B cell (primary cell): ENCODE measurements at regions not wholly inside any gene's neighbourhood (a gene's known extent, or its start where the extent isn't known, plus 50 kb on each side); places are given as distances from the start of the nearest gene placed in this dataset.

Experiments
- ATAC-seq: fragments of 200-7000 bp; cut with Tn5 transposase; one replicate; pipeline ENCODE4 v1.10.0; 2021; ENCODE audit warnings: low read depth, mild to moderate bottlenecking, moderate number of reproducible peaks, moderate library complexity
- CTCF ChIA-PET: fragments of 350-600 bp; sonication (Branson Sonifier 250); formaldehyde crosslinking; loops from one replicate; lab custom pipeline; 2021; ENCODE audit warnings: antibody characterized with exemption, inconsistent platforms; lab: Charles Lee
- POLR2A ChIA-PET: fragments of 350-600 bp; sonication (Branson Sonifier 250); formaldehyde crosslinking; loops from one replicate; lab custom pipeline; 2021; ENCODE audit warnings: antibody characterized with exemption; lab: Charles Lee
- DNase-seq: peaks from one replicate; pipeline ENCODE4 v3.0.0; 2013
- H2AFZ ChIP-seq: 2 replicates; pipeline ENCODE4 v1.6.1; 2012; ENCODE audit warnings: mild to moderate bottlenecking, low read depth, low read length; ENCODE audit not compliant: insufficient read depth, poor library complexity, severe bottlenecking
- H3K27ac ChIP-seq, 2 donors: 1 replicate in 1 of 2; 2 replicates in 1 of 2; pipeline ENCODE4 v1.5.1; 2012 to 2013; ENCODE audit warnings: low read length in 2 of 2, mild to moderate bottlenecking in 2 of 2, moderate library complexity in 1 of 2
- H3K27me3 ChIP-seq, 4 experiments: fragments of 200-600 bp in 1 of 4; sonication (generic) in 1 of 4; replicated peaks in 1 of 4; 1 replicate in 2 of 4; 2 replicates in 2 of 4; pipeline versions ENCODE4 v1.6.1 to v1.7.0; 2013 to 2016; ENCODE audit warnings: low read length in 3 of 4, mild to moderate bottlenecking in 2 of 4, mixed read lengths in 1 of 4, moderate library complexity in 1 of 4; ENCODE audit not compliant: insufficient read depth in 4 of 4, control insufficient read depth in 3 of 4; ENCODE audit errors: control extremely low read depth in 1 of 4
- H3K36me3 ChIP-seq, 2 experiments: replicated peaks in 1 of 2; 1 replicate in 1 of 2; 2 replicates in 1 of 2; pipeline versions ENCODE4 v1.6.1 to v1.7.1; 2013; ENCODE audit warnings: low read length in 1 of 2; ENCODE audit not compliant: insufficient read depth in 2 of 2, control insufficient read depth in 1 of 2; ENCODE audit errors: control extremely low read depth in 1 of 2, extremely low read depth in 1 of 2
- H3K4me1 ChIP-seq, 2 donors: fragments of 200-600 bp in 1 of 2; sonication (generic) in 1 of 2; 1 replicate in 1 of 2; 2 replicates in 1 of 2; pipeline versions ENCODE4 v1.5.1 to v1.6.1; 2013 to 2017; ENCODE audit warnings: low read length in 2 of 2; ENCODE audit not compliant: control insufficient read depth in 2 of 2, insufficient read depth in 2 of 2
- H3K4me2 ChIP-seq: replicated peaks from 2 replicates; pipeline ENCODE3; 2012; ENCODE audit warnings: mild to moderate bottlenecking, low read depth, low read length; ENCODE audit not compliant: poor library complexity, severe bottlenecking
- H3K4me3 ChIP-seq, 5 experiments: fragments of 200-600 bp in 1 of 5; sonication (generic) in 1 of 5; 1 replicate in 3 of 5; 2 replicates in 2 of 5; pipeline versions ENCODE4 v1.5.1 to v1.7.0; 2011 to 2016; ENCODE audit warnings: low read length in 4 of 5, mild to moderate bottlenecking in 4 of 5, low read depth in 2 of 5, control low read depth in 1 of 5, moderate library complexity in 1 of 5; ENCODE audit not compliant: insufficient read depth in 1 of 5; ENCODE audit errors: control extremely low read depth in 1 of 5, extremely low read depth in 1 of 5
- H3K79me2 ChIP-seq: fragments of 200-600 bp; sonication (generic); one replicate; pipeline ENCODE4 v1.6.0; 2016; ENCODE audit warnings: low read length; ENCODE audit not compliant: control insufficient read depth, insufficient read depth
- H3K9ac ChIP-seq: fragments of 200-600 bp; sonication (generic); 2 replicates; pipeline ENCODE4 v1.6.1; 2017; ENCODE audit warnings: mild to moderate bottlenecking, low read length, moderate library complexity
- H3K9me3 ChIP-seq, 3 donors: one replicate each; pipeline versions ENCODE4 v1.6.1 to v1.7.1; 2013; ENCODE audit warnings: low read length in 2 of 3; ENCODE audit not compliant: control insufficient read depth in 2 of 3, insufficient read depth in 1 of 3; ENCODE audit errors: control extremely low read depth in 1 of 3
- H4K20me1 ChIP-seq: 2 replicates; pipeline ENCODE4 v1.6.0; 2012; ENCODE audit warnings: mild to moderate bottlenecking, low read length; ENCODE audit not compliant: insufficient read depth, control insufficient read depth, poor library complexity, severe bottlenecking
- H3K27ac Mint-ChIP-seq: one replicate; pipeline ENCODE4 v1.8.0; 2021; ENCODE audit warnings: mixed read lengths
- H3K27me3 Mint-ChIP-seq: one replicate; pipeline ENCODE4 v1.8.0; 2021; ENCODE audit warnings: mixed read lengths
- H3K4me1 Mint-ChIP-seq: one replicate; pipeline ENCODE4 v1.8.0; 2021; ENCODE audit warnings: mixed read lengths
- H3K4me3 Mint-ChIP-seq: one replicate; pipeline ENCODE4 v1.8.0; 2021; ENCODE audit warnings: mixed read lengths
- H3K9me3 Mint-ChIP-seq: one replicate; pipeline ENCODE4 v1.8.0; 2022; ENCODE audit warnings: mixed read lengths; ENCODE audit not compliant: insufficient read depth
- CTCF ChIP-seq: fragments of 200-600 bp; IDR thresholded peaks from one replicate; pipeline ENCODE4 v1.8.0; 2022; ENCODE audit warnings: antibody characterized with exemption, mild to moderate bottlenecking
- EZH2 ChIP-seq: IDR thresholded peaks from 2 replicates; pipeline ENCODE4 v1.6.1; 2012; ENCODE audit warnings: borderline replicate concordance, low read depth, mild to moderate bottlenecking, moderate library complexity, low read length; ENCODE audit not compliant: insufficient read depth, poor library complexity, severe bottlenecking
- WGBS: methylation state at CpG from one replicate; pipeline ENCODE4 v1.1.5; 2013; ENCODE audit warnings: missing lambda C conversion rate; ENCODE audit not compliant: insufficient coverage; 5-methylcytosine and 5-hydroxymethylcytosine counted together
- intact Hi-C: fragments of 100-400 bp; cut with micrococcal nuclease; formaldehyde crosslinking; loops from one replicate; pipeline ENCODE4 v1.10.0; 2022

- no peak overlapping the region for H3K4me2 ChIP-seq
- H3K4me3 Mint-ChIP-seq: no peak overlapping the region
- no peaks in the 10 kb centered on the region for H3K36me3 ChIP-seq
- intact Hi-C loops: no loop called here
- TF ChIP-seq CTCF: no peak
- no peak for TF ChIP-seq EZH2
- no peaks in the 10 kb centered on the region for H3K9me3 Mint-ChIP-seq
- H3K9me3 ChIP-seq: no peaks in the 10 kb centered on the region
- H3K4me3 ChIP-seq: no peak overlapping the region
- no peaks in the 10 kb centered on the region for H3K27me3 ChIP-seq
- ATAC-seq (no peak), DNase-seq (no peak)
- no peak overlapping the region for H2AFZ ChIP-seq
- ChIA-PET CTCF (no interaction called here), POLR2A (no interaction called here)
- no peak overlapping the region for H3K27ac ChIP-seq
- H3K79me2 ChIP-seq: no peaks in the 10 kb centered on the region
- H3K27ac Mint-ChIP-seq: no peak overlapping the region
- H3K4me1 ChIP-seq: no peaks in the 10 kb centered on the region
- no peaks in the 10 kb centered on the region for H3K27me3 Mint-ChIP-seq
- WGBS: 25% methylated on average over 2 of the region's 3 CpGs
- H3K9ac ChIP-seq: no peak overlapping the region
- no peaks in the 10 kb centered on the region for H4K20me1 ChIP-seq
- H3K4me1 Mint-ChIP-seq: no peaks in the 10 kb centered on the region
Measured at GRCh38 chr9:19568946-19569345, 160.1 kb downstream of the ACER2 start.

GRCh38 chr9:19564396-19565061 is 155.7 kb downstream of the ACER2 start:
- intact Hi-C loops: no loop called here
- Histone ChIP-seq H3K4me2 (no peak overlapping the region), H3K4me1 (no peaks in the 10 kb centered on the region), H3K36me3 (no peaks in the 10 kb centered on the region), H3K9me3 (no peaks in the 10 kb centered on the region), H3K27ac (no peak overlapping the region), H3K79me2 (no peaks in the 10 kb centered on the region), H4K20me1 (no peaks in the 10 kb centered on the region), H2AFZ (no peak overlapping the region), H3K4me3 (no peak overlapping the region), H3K9ac (no peak overlapping the region), H3K27me3 (no peaks in the 10 kb centered on the region)
- CTCF ChIA-PET: no interaction called here
- H3K27ac Mint-ChIP-seq: no peak overlapping the region
- no CpG with 5 or more reads among the region's 3 CpGs for WGBS
- DNase-seq (no peak), ATAC-seq (no peak)
- TF ChIP-seq EZH2 (no peak), CTCF (no peak)
- H3K27me3 Mint-ChIP-seq: no peaks in the 10 kb centered on the region
- H3K4me1 Mint-ChIP-seq: no peaks in the 10 kb centered on the region
- no peaks in the 10 kb centered on the region for H3K9me3 Mint-ChIP-seq
- POLR2A ChIA-PET: no interaction called here
- no peak overlapping the region for H3K4me3 Mint-ChIP-seq
